GM19397 (cell line): ENCODE measurements at regions not wholly inside any gene's neighbourhood (a gene's known extent, or its start where the extent isn't known, plus 50 kb on each side); places are given as distances from the start of the nearest gene placed in this dataset.

Experiments
- ATAC-seq: cut with Tn5 transposase; IDR thresholded peaks from one replicate; pipeline ENCODE4 v1.9.1; 2021; ENCODE audit warnings: mild to moderate bottlenecking, moderate library complexity; ENCODE audit not compliant: unreplicated experiment

DNA sequence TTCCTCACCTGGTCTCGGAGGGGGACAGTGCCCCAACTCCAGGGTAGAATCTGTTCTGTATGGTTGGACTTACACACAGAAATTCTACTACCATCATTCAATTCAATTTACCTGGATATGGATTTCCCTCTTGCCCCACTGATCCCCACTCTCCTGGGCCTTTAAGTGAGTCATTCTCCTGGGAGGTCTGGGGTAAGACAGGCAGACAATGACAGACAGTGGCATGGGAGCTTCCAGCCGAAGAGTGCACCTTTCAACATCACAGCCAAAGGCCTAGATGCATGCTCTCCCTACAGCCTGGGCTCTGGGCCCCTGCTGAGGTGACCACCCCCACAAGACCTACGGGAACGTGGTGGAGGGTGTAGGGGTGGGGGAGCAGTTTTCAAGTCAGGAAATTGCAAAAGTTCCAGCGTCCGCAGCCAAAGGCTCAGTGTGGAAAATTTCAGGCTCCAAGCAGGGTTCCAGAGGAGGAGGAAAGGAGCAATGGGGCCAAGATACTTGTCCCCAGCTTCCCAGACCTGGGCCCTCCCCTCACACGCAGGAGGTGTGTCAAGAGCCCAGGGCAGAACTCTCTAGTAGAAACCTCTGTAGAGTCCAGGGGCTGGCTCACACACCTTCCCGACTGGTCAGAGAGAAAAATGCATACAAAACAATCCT is 296.4 kb downstream of the CYP26B1 start:
- no peak for ATAC-seq

DNA sequence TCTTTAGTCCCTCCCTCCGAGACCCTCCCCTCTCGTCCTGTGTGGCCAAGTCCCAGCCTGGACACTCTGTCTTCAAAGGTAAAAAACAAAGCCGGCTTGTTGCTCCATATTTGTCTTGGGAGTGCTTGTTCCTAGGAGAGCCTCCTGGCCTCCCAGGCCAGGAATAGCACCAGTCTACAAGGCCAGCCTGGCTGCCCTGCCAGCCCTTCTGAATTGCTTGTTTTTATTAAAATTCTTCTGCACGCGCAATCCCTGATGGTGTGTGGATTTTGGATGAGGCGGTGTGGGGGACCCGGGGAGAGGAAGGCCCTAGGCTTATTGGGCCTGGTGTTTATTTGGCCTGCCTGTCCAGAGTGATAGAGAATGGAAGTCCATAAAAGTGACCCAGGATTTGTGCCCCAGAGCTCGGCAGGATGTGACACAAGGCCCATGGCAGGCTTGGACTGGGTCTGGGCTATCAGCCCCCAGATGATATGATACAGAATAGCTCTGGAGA is 297.3 kb downstream of the CYP26B1 start:
- no peak for ATAC-seq

DNA sequence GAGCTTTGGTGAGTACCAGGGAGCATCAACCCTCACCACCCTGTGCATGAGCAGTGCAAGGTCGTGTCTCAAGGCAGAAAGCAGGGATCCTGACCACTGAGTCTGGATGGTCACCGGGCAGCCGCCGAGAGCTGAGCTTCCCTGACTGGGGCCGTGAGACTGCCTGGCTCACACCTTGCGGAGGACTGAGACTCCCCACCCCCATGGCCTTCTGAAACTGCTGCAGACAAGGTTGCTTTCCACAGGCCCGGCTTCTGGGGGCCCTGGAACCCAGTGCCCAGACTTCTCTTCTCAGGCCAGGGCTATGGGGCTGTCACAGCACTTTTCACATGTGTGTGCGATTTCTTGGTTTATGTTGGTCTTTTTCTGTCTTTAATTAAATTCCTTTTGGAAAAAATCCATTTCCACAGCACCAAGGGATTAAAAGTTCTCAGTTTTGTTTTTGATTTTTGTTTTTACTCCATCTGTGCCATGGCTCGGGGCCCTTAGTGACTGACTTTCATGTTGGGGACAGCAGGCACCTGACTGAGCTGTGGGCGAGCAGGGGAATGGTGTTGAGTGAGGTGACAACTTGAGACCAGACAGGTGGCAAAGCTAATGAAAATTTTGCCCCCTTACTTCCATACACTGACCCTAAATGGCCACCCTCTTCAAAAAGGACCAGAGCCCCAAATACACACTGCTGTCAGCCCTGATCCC is 297.9 kb downstream of the CYP26B1 start:
- no peak for ATAC-seq

DNA sequence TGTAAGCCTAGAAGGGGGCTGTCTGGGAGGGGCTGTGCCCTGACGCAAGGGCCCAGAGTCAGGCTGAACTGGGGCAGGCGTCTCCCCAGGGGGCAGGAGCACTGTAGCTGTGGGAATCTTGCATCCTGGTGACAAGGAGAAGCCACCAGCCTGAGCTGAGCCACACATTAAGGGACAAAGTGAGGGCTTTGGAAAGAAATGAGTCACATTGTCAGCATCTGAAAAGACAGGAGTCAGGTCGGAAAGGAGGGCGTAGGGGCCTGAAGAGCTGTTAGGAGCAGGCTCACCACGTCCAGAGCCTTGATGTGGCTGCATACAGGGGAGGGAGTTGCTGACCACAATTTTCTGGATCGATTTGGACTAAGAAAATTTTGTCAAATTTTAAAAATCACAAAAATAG is 298.6 kb downstream of the CYP26B1 start:
- no peak for ATAC-seq

DNA sequence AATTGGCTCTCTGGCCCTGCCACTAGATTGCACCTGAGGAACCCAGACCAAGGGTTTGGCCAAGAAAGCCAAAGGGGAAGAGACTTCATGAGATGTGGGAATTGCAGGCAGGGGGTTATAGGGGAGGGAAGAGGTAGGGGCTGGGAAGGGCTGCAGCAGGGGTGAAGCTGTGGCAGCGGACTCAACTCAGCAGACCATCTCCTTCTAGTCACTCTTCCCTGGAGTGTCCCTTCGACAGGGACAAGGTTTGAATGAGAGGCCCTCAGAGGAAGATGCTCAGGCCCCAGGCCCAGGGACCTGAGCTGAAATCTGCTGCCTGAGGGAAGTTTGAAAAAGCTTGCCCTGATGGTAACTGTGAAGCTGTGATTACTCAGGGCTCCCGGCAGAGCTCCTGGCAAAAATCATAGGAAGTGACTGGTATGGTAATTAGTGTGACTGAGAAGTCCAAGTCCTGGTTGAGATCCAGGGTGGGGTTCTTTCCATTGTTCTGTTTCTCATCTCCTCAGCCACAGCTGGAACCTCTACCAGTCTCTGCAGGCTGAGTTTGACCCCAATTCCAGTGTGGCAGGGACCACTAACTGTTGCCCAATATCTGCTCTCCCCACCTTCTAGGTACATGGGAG is 300.9 kb downstream of the CYP26B1 start:
- ATAC-seq: no peak

DNA sequence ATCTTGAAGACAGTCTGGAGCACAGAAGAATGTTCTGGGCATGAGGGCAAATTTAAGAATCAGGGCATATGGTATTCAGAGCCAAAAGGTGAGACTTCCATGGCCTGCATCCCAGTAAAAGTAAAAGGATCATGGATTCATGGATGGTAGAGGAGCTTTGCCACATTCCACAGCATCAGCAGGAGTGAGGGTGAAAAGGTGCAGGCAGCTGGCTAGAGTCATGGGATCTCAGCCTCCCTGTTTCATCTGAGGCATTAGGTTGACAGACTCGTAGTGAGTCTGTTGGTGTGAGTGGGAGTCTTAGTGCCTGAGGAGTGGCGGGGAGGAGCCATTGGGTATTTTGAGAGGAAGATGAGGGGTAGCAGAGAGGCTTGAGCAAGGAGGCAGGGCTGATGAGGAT is 301.6 kb downstream of the CYP26B1 start:
- ATAC-seq: no peak

DNA sequence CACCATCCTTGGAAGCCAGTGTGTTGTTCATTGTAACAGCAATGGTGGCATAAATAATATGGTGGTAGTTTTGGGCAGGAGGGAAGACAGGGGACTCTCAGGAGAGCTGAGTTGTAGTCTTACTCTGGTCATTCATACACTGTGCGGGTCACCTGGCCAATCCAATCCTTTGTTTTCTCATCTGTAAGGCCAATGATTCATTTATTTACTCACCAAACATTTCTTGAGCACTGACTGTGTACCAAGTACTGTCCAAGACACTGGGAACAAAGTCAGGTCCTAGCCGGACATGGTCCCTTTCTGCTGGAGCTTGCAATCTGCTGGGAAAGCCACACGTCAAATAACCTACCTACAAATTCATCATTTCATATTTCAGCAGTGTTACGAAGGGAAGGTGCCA is 302.7 kb downstream of the CYP26B1 start:
- ATAC-seq: no peak

DNA sequence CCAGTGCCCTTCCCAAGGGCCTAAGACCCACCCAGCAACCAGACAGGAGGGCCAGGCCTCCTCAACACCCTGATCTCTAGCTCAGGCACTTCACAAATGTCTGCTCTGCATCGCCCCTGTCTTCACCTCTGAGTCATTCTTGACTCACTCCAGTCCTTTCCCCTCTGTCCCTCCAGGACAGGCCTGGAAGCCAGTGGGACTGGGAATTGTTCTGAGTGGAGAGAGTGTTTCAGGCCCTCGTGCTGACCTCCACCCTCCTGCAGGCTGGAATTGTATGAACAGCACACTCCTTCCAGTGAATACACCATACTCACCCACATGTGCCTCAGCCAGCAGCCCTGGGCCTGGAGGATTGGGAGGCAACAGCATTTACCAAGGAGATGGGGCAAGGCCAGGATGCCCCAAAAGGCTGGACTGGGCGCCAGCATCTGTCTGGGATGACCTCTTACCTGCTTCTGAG is 304.2 kb downstream of the CYP26B1 start:
- ATAC-seq: no peak

DNA sequence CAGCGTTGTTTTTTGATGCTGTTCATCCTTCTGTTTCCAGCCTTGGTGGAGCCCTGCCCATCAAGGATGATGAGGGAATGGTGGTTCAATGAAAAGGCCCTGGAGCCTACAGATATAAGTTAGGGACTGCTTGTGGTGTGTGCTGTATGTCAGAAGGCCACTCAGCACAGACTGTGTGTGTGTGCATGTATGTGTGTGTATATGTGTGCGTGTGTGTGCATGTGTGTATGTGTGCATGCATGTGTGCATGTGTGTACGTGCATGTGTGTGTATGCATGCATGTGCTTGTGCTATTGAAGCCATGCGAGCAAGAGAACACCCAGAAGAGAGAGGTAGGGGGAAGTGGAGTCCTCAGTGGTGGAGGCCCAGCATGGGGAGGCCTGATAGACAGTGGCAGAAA is 304.9 kb downstream of the CYP26B1 start:
- ATAC-seq: no peak

DNA sequence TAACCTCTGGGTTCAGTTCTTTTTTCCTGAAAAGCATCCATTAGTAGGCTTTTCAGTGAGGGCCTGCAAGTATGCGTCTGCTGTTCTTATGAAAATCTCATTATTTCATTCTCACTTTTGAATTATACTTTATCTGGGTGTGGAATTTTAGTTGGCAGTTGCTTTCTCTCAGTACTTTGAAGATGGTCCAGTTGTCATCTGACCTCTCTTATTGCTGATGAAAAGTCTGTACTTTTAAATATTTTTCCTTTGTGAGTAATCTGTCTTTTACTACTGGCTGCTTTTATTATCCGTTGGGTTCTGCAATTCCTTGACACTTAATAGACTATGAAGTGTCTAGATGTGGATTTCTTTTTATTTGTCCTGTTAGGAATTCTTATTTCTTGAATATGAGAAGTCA is 307.8 kb downstream of the CYP26B1 start:
- ATAC-seq: no peak

DNA sequence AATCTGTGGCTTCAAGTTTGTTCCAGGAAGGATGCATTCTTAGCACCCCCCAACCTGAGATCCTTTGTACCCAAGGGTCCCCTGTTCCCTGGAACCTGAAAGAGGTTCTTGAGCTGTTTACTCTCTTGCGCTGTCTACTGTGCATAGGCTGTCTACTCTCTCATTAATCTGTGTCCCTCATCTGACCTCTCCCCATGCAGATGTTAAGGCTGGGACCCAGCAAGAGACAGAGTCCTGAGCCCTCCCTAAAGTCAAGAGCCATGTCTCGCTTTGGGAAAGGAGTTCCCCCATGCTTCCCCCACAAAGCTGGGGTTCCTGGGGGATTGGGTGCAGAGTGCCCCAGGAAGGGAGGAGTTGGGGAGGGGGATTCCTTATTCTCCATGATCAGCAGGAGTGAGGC is 312.9 kb downstream of the CYP26B1 start:
- ATAC-seq: no peak

DNA sequence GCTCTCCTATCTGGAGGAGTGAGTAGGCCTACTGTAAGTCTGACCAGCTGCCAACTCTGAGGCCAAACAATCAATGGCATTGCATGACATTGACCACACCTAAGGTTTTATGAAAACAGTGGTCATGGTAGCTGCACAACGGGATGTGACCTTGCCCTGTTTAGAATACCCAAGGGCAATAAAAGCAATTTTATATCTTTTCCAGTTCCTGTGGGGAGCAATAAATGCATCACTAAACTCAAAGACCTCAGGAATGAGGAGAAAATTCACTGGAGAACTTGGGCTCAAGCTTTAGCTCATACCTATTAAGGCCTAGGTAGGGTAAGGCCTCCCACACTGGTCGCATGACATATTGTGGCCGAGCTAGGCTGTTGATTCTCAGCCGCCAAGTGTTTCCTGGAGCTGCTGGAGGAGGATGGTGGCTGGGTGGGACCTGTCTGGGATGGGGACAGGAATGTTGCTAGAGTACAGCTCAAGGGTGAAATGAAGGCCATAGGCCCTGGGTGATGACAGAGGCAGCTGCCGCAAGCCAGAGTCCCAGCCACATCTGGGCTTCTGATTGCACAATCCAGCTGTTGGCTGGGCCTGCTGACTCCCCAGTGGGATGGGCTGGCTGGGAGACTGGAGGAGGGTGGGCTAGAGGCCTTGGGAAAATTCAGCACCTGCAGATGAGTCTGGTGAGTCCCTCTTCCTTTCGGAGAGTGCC is 313.7 kb downstream of the CYP26B1 start:
- no peak for ATAC-seq

DNA sequence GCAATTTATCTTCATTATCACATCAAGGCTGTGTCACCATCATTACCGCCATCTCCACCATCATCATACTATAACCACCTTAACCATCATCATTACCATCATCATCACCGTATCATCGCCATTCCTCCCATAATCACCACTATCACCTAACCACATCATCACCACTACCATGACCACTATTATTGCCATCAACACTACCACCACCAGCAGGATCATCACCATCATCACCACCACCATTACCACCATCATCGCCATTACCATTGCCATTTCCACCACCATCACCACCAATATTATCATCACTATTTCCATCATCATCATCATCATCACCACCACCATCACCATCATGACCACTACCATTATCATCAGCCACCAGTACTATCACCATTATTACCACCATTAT is 314.4 kb downstream of the CYP26B1 start:
- ATAC-seq: no peak

DNA sequence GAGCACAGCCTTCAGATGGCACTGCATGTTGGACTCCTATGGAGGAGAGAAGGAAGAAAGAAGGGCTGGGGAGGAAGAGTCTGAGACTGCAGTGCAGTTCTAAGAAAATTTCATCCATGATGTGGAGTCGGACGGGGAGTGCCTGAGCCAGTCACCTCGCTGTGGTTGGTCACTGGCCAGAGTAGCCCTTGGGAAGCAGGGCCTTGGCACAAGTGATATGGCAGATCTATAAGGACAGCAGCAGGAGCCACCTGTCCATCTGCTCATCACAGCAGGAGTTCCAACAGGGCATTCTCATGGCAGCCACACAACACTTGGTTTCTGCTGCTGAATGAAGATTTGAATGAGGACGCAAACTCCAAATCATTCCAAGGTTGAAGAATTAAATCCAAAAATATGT is 314.8 kb downstream of the CYP26B1 start:
- ATAC-seq: no peak

DNA sequence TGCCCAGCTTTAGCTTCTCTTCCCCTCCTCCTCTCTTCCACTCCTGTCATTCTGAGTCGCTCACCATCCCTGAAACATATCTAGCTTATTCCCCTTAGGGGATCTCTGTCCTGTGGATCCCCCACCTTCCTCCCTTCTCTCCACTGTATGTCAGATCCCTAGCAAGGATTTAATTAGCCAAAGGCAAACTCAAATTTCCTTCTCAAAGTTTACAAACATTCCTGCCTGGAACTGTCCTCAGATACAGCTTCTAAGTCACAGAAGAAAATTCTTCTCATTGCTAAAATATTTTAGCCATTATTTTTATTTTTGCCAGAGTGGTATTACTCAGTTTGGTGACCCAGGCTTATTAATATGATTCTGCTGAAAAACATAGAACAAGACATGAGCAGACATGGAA is 315.3 kb downstream of the CYP26B1 start:
- no peak for ATAC-seq

DNA sequence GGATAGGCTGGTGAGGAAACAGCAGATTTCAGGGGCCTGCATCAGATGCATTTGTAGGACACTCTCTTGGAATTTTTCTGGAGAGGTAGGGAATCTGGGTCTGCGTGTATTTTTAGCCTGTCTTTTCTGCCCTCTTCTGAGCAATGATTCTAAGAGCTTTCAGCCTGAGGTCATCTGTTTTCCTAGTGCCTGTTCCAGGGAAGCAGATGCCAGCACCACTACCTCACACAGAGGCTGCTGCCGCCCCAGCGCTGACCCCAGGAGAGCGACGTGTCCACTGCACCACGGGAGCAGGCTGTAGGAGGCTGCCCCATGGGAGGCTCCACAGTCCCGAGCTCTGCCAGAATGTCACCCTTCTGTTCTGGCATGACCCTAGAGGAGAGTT is 316.5 kb downstream of the CYP26B1 start:
- ATAC-seq: no peak

DNA sequence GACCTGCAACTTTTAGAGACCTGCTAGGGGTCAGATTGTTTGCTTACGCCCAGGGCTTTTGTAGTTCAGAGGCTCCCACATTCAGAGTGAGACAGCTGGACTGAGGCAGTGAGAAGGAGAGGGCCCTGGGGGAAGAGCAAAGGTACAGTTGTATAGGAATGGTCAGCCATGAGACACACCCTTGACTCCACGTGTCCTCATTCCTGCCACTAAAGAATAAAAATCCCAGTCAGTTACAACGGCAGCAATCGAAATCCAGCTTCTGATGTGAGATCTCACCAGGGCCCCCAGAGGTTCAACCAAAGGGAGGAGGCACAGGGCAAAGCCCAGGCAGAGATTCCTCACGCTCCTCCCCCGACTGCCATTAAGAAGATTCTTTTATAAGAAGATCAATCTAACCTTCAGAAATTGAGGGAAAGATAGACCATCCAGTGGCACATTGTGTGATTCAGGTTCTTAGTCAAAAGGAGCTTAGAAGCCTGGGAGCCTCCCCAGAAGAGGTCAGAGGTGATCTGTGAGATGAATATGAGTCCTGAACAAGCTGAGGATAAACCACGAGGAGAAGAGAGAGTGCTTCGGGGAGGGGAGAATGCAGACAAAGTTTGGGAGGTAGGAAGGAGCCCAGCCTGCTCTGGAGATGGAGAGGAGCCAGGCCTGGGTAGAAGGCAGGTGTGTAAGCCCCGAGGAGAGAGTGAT is 317.0 kb downstream of the CYP26B1 start:
- ATAC-seq: no peak

DNA sequence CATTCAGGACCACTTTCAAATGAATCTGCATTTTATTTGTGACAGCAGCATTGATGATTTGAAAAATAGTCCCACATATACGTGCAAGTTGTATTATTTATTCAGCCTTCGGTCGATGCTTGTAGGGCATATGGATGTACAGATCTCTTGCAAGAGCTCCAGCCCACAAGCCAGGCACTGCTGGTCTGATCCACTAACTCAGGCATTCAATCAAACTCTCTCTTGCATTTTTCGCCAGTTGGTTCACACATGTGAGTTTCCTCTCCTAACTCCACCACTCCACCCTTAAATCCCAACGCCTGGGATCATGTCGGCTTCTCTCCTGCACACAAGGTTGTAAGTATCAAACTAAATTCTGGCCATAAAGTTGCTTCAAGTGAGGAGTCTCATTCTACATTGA is 318.7 kb downstream of the CYP26B1 start:
- ATAC-seq: no peak

DNA sequence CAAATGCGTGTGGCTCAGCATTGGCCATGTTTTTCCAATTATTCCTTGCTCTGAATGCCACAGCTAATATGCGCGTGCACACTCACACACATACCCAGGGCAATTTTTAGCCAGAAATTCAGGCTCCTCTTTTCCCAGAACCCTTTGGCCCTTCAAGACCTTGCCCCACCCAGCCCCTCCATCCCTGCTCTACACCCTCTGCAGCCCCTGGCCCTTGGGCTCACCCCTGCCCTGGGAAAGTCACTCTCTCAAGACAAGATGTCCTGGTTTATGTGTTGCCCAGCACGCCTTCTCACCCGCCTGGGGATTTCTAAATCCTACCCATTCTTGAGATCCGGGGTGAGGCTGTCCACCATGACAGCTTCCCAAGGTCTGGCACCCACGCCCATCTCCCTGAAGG is 319.7 kb downstream of the CYP26B1 start:
- no peak for ATAC-seq

DNA sequence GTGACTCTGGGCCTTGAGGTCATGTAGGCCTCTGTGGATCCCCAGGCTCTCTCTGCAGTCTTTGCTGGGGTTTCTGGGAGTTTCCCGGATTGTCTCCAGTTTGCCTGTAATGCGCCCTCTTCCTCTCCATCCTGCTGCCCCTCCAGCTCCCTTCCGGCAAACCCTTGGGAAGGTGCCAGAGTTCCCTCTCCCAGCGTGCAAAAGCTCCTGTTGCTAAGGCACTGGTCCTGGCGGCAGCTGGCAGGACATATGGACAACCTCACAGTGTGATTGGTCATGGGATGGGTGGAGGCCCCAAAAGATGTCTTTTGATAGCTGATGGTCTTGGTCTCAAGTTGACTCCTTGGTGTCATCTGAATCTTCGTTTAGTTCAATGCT is 320.1 kb downstream of the CYP26B1 start:
- ATAC-seq: no peak
